Aorta (tissue), 5 donors: ENCODE measurements at regions not wholly inside any gene's neighbourhood (a gene's known extent, or its start where the extent isn't known, plus 50 kb on each side); places are given as distances from the start of the nearest gene placed in this dataset.

Experiments used
- ATAC-seq: fragments of 200-7000 bp; cut with Tn5 transposase; one replicate; pipeline ENCODE4 v1.9.1; 2022; ENCODE audit warnings: moderate library complexity; ENCODE audit not compliant: low FRiP score
- DNase-seq, 2 donors: peaks; one replicate each; pipeline ENCODE4 v3.0.0-alpha.2; 2020
- H3K27ac ChIP-seq, 2 donors: one replicate each; pipeline ENCODE4 v1.5.1; 2013; ENCODE audit warnings: low read length in 2 of 2, mild to moderate bottlenecking in 2 of 2, moderate library complexity in 2 of 2, control low read depth in 1 of 2, inconsistent platforms in 1 of 2, low read depth in 1 of 2
- H3K27me3 ChIP-seq, 2 donors: one replicate each; pipeline ENCODE4 v1.6.1; 2013; ENCODE audit warnings: control low read depth in 1 of 2, low read length in 1 of 2, mild to moderate bottlenecking in 1 of 2, moderate library complexity in 1 of 2; ENCODE audit not compliant: insufficient read depth in 2 of 2, control insufficient read depth in 1 of 2
- H3K36me3 ChIP-seq, 2 donors: one replicate each; pipeline ENCODE4 v1.6.1; 2013; ENCODE audit warnings: control low read depth in 1 of 2, low read length in 1 of 2, mild to moderate bottlenecking in 1 of 2; ENCODE audit not compliant: insufficient read depth in 2 of 2, control insufficient read depth in 1 of 2
- H3K4me1 ChIP-seq, 2 donors: one replicate each; pipeline ENCODE4 v1.6.1; 2013; ENCODE audit warnings: low read length in 2 of 2, control low read depth in 1 of 2, mild to moderate bottlenecking in 1 of 2, moderate library complexity in 1 of 2; ENCODE audit not compliant: insufficient read depth in 2 of 2, control insufficient read depth in 1 of 2
- H3K4me3 ChIP-seq, 2 donors: one replicate each; pipeline ENCODE4 v1.5.1; 2013; ENCODE audit warnings: low read length in 2 of 2, control low read depth in 1 of 2, mild to moderate bottlenecking in 1 of 2
- H3K9me3 ChIP-seq: one replicate; pipeline ENCODE4 v1.6.1; 2013; ENCODE audit warnings: mild to moderate bottlenecking, low read length; ENCODE audit not compliant: control insufficient read depth
- WGBS, 2 donors: extraction: QIAGEN DNeasy Blood & Tissue Kit; methylation state at CpG; one replicate each; pipeline ENCODE4 v1.1.7; 2013; 5-methylcytosine and 5-hydroxymethylcytosine counted together
- intact Hi-C, 2 donors: fragments of 100-400 bp; cut with DNase I; formaldehyde crosslinking; loops; one replicate each; pipeline versions ENCODE4 v1.14.2 to v1.15.0; 2022
- donor health status: healthy with polysubstance abuse.
- donor health status: Bipolar disorder and iron deficiency.
- donor health status: DM: no; HTN: no; CAD: no.
- donor health status: DM: no; HTN: no; CAD: no.
- donor health status: DM: yes; HTN: yes; CAD: no.

DNA sequence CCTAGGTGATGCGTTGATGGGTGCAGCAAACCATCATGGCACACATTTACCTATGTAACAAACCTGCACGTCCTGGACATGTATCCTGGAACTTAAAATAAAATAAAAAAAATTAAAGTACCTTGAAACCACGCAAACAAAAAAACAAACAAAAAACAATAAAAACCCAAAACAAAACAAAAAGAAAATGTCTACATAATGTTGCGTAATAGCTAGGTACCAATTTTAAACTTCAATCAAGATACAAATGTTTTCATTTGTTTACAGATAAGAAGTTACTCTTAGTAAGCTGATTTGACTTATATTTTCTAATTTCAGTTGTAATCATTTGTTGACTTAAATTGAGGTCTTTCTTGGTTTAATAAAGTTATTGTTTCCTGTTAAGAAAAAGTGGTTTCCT, 349.6 kb upstream of the KCNMB2 start:
- Histone ChIP-seq H3K4me1 (no peaks in the 10 kb centered on the region), H3K36me3 (no peaks in the 10 kb centered on the region), H3K27ac (no peak overlapping the region), H3K9me3 (no peaks in the 10 kb centered on the region), H3K4me3 (no peak overlapping the region), H3K27me3 (no peaks in the 10 kb centered on the region)
- ATAC-seq (no peak), DNase-seq (no peak)
- 87 to 98% methylated on average over 4 of the region's 4 CpGs for WGBS, 2 donors
- intact Hi-C loops = no loop called here

DNA sequence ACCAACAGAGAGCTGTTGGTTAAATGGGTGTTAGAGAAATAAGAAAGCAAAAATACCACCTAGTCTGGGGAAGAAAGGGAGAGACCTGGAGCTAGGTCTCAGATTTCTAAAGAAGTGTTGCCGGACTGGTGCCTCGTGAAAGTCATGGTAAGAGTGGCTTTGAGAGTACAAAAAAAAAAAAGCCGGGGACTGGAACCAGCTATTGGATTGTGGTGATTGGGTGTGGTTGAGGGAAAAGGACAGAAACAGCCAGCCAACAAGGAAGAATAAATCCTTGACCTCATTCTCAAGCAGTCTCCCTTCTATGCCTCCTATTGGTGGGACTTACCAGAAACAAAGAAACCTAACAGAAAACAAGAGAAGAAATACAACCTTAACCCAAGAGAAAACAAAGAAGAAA, 346.4 kb upstream of the KCNMB2 start:
- no peak for DNase-seq
- Histone ChIP-seq H3K4me1 (no peaks in the 10 kb centered on the region), H3K27ac (no peak overlapping the region), H3K27me3 (no peaks in the 10 kb centered on the region), H3K4me3 (no peak overlapping the region), H3K36me3 (no peaks in the 10 kb centered on the region), H3K9me3 (no peaks in the 10 kb centered on the region)
- 98 to 100% methylated on average over 3 of the region's 3 CpGs for WGBS, 2 donors
- ATAC-seq = no peak
- intact Hi-C loops = no loop called here

DNA sequence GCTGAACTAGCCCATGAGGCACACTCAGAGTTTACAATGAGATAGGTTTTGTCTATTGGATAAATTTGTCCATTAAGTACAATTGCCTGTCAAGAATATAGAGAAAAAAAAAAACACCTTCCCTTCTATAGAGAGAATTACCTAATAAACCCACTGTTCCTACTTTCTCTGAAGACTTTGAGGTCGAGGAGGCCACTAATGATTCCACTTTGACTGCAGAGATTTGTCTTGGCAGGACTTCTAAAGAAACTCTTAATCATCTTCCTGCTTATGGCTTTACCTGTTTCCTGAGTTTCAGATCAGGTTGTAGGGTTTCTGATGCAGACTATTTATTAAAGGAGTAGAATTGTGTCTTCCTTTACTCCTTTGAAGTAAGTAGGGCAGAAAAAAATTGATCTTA, 342.4 kb upstream of the KCNMB2 start:
- intact Hi-C loops = no loop called here
- Histone ChIP-seq H3K4me1 (no peaks in the 10 kb centered on the region), H3K4me3 (no peak overlapping the region), H3K36me3 (no peaks in the 10 kb centered on the region), H3K9me3 (no peaks in the 10 kb centered on the region), H3K27me3 (no peaks in the 10 kb centered on the region), H3K27ac (no peak overlapping the region)
- ATAC-seq (no peak), DNase-seq (no peak)
- WGBS, 2 donors = 74 to 89% methylated on average over 1 of the region's 1 CpG

- 5 to 11% methylated on average over 4 of the region's 4 CpGs for WGBS, 2 donors
- H3K4me1 ChIP-seq = no peaks in the 10 kb centered on the region
- no peaks in the 10 kb centered on the region for H3K27me3 ChIP-seq
- no peaks in the 10 kb centered on the region for H3K9me3 ChIP-seq
- intact Hi-C loops = no loop called here
- ATAC-seq (no peak), DNase-seq (no peak)
- H3K36me3 ChIP-seq = no peaks in the 10 kb centered on the region
- H3K27ac ChIP-seq = no peak overlapping the region
- H3K4me3 ChIP-seq = no peak overlapping the region
These were observed 341.7 kb upstream of the KCNMB2 start for GRCh38 chr3:178194539-178194938.

- intact Hi-C loops = no loop called here
- DNase-seq (no peak), ATAC-seq (no peak)
- Histone ChIP-seq H3K4me1 (no peaks in the 10 kb centered on the region), H3K9me3 (no peaks in the 10 kb centered on the region), H3K36me3 (no peaks in the 10 kb centered on the region), H3K27me3 (no peaks in the 10 kb centered on the region), H3K27ac (no peak overlapping the region), H3K4me3 (no peak overlapping the region)
- WGBS, 2 donors = 55 to 61% methylated on average over 2 of the region's 2 CpGs
These were observed 340.4 kb upstream of the KCNMB2 start for GRCh38 chr3:178195824-178196223.

DNA sequence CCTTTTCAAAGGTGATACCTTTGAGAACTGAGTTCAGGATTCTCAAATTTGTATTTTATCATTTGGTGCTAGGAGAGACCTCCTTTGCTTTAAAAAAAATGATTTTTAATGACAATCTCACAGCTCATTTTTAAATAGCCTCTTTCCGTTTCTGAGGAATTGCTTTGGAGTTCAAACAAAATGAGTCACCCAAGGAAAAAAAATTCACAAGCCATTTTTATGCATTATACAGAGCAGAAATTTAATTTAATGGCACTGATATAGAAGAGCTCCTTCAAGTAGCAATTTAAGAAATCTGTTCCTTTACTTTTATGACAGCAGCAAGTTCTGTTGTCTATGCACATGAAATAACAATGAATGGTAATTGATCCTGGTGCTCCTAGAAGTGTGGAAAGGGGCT, 337.9 kb upstream of the KCNMB2 start:
- Histone ChIP-seq H3K27me3 (no peaks in the 10 kb centered on the region), H3K36me3 (no peaks in the 10 kb centered on the region), H3K27ac (no peak overlapping the region), H3K4me3 (no peak overlapping the region), H3K4me1 (no peaks in the 10 kb centered on the region), H3K9me3 (no peaks in the 10 kb centered on the region)
- 7 to 15% methylated on average over 1 of the region's 1 CpG for WGBS, 2 donors
- intact Hi-C loops = no loop called here
- DNase-seq = no peak
- ATAC-seq = no peak

- no peak for DNase-seq
- no peaks in the 10 kb centered on the region for H3K9me3 ChIP-seq
- H3K4me1 ChIP-seq = no peaks in the 10 kb centered on the region
- H3K4me3 ChIP-seq = no peak overlapping the region
- intact Hi-C loops = no loop called here
- WGBS, 2 donors = 98 to 99% methylated on average over 5 of the region's 5 CpGs
- no peak overlapping the region for H3K27ac ChIP-seq
- ATAC-seq = no peak
- no peaks in the 10 kb centered on the region for H3K36me3 ChIP-seq
- no peaks in the 10 kb centered on the region for H3K27me3 ChIP-seq
These were observed 335.9 kb upstream of the KCNMB2 start for GRCh38 chr3:178200316-178200715.

- no peak overlapping the region for H3K4me3 ChIP-seq
- DNase-seq = no peak
- intact Hi-C loops = no loop called here
- no peaks in the 10 kb centered on the region for H3K36me3 ChIP-seq
- no peaks in the 10 kb centered on the region for H3K4me1 ChIP-seq
- no peaks in the 10 kb centered on the region for H3K9me3 ChIP-seq
- ATAC-seq = no peak
- no peak overlapping the region for H3K27ac ChIP-seq
- H3K27me3 ChIP-seq = no peaks in the 10 kb centered on the region
- 90 to 100% methylated on average over 1 of the region's 1 CpG for WGBS, 2 donors
These were observed 334.5 kb upstream of the KCNMB2 start for GRCh38 chr3:178201714-178202113.

DNA sequence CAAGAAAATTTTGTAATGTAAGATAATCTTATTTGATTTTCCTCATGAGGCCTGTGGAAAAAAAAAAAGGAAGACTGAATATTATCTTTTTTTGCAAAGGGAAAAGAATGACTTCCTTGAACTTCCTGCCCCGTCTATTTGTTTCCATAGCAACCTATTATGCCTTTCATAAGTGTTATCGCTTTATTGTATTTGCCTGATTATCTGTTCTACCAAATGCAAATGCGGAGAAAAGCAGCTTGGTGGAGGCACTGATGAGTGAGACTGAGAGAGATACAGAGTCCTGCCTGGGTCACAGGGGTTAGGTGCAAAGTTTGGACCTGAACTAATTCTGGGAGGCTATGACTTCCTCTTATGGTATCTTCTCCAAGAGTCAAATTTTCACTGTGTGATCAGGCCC, 334.0 kb upstream of the KCNMB2 start:
- Histone ChIP-seq H3K4me3 (no peak overlapping the region), H3K36me3 (no peaks in the 10 kb centered on the region), H3K9me3 (no peaks in the 10 kb centered on the region), H3K4me1 (no peaks in the 10 kb centered on the region), H3K27ac (no peak overlapping the region), H3K27me3 (no peaks in the 10 kb centered on the region)
- no peak for DNase-seq
- intact Hi-C loops = no loop called here
- ATAC-seq = no peak
- 69 to 70% methylated on average over 3 of the region's 3 CpGs for WGBS, 2 donors
